ENCODE measurements at regions not wholly inside any gene's neighbourhood (a gene's known extent, or its start where the extent isn't known, plus 50 kb on each side); places are given as distances from the start of the nearest gene placed in this dataset.

DNA sequence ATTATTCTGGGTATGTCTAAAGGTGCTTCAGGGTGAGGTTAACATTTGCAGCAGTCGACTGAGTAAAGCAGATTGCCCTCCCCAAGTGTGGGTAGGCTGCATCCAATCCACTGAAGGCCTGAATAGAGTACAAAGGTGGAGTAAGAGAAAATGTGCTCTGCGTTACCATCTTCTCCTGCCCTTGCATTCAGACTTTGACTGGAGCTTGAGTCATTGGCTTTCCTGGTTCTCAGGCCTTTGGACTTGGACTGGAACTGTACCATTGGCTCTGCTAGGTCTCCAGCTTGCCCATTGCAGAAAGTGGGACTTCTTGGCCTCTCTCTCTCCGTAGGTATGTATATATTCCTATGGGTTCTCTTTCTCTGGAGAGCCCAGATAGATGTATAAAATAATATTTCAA lies 120.9 kb upstream of the CNTLN start:
- TF ChIP-seq CREB1 (CRISPR knock-in tag; IDR thresholded peaks at IDR 0.05; ENCODE audit: low read depth) (no peak), STAT1 (IDR thresholded peaks at IDR 0.05; ENCODE audit: unreplicated experiment) (no peak), ZNF114 (CRISPR knock-in tag; IDR thresholded peaks at IDR 0.05) (no peak), REST (IDR thresholded peaks at IDR 0.05; ENCODE audit: unreplicated experiment) (no peak), POLR2AphosphoS5 (IDR thresholded peaks at IDR 0.05; ENCODE audit: low read depth) (no peak), EZH2 (IDR thresholded peaks at IDR 0.05; ENCODE audit: low read depth, unreplicated experiment) (no peak), ZNF331 (CRISPR knock-in tag; IDR thresholded peaks at IDR 0.05; ENCODE audit: low read depth) (no peak), EZH2phosphoT487 (IDR thresholded peaks at IDR 0.05; ENCODE audit: unreplicated experiment) (no peak), JUNB (IDR thresholded peaks at IDR 0.05; ENCODE audit: unreplicated experiment) (no peak), ZNF462 (CRISPR knock-in tag; IDR thresholded peaks at IDR 0.05) (no peak)
- TF ChIP-seq, protein P1, sequence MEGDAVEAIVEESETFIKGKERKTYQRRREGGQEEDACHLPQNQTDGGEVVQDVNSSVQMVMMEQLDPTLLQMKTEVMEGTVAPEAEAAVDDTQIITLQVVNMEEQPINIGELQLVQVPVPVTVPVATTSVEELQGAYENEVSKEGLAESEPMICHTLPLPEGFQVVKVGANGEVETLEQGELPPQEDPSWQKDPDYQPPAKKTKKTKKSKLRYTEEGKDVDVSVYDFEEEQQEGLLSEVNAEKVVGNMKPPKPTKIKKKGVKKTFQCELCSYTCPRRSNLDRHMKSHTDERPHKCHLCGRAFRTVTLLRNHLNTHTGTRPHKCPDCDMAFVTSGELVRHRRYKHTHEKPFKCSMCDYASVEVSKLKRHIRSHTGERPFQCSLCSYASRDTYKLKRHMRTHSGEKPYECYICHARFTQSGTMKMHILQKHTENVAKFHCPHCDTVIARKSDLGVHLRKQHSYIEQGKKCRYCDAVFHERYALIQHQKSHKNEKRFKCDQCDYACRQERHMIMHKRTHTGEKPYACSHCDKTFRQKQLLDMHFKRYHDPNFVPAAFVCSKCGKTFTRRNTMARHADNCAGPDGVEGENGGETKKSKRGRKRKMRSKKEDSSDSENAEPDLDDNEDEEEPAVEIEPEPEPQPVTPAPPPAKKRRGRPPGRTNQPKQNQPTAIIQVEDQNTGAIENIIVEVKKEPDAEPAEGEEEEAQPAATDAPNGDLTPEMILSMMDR (conservative IDR thresholded peaks at IDR 0.05; ENCODE audit: low read depth in 2 of 2): no peak
